WTC11 (cell line): ENCODE measurements at regions not wholly inside any gene's neighbourhood (a gene's known extent, or its start where the extent isn't known, plus 50 kb on each side); places are given as distances from the start of the nearest gene placed in this dataset.

Experiments used
- ATAC-seq: fragments of 200-7000 bp; cut with Tn5 transposase; 2 replicates; pipeline ENCODE4 v1.10.0; 2021; ENCODE audit warnings: mild to moderate bottlenecking, moderate library complexity
- CTCF ChIA-PET: fragments of 300-600 bp; sonication (Branson Sonifier 250); formaldehyde crosslinking; loops from one replicate; lab custom pipeline; 2021; ENCODE audit warnings: antibody characterized with exemption; lab: Charles Lee
- POLR2A ChIA-PET: fragments of 350-600 bp; sonication (Branson Sonifier 250); formaldehyde crosslinking; loops from one replicate; lab custom pipeline; 2021; ENCODE audit warnings: antibody characterized with exemption; lab: Charles Lee
- DNase-seq: peaks from one replicate; pipeline ENCODE4 v3.0.0; 2021; ENCODE audit warnings: low spot score
- H3K27ac Mint-ChIP-seq: 2 replicates; pipeline ENCODE4 v1.8.0; 2021; ENCODE audit warnings: mixed read lengths
- H3K27me3 Mint-ChIP-seq: 2 replicates; pipeline ENCODE4 v1.8.0; 2021; ENCODE audit warnings: low read depth, mild to moderate bottlenecking, moderate library complexity, mixed read lengths
- H3K36me3 Mint-ChIP-seq: 2 replicates; pipeline ENCODE4 v1.8.0; 2021; ENCODE audit warnings: mixed read lengths
- H3K4me1 Mint-ChIP-seq: 2 replicates; pipeline ENCODE4 v1.8.0; 2022; ENCODE audit warnings: mixed read lengths
- H3K4me3 Mint-ChIP-seq: 2 replicates; pipeline ENCODE4 v1.8.0; 2021; ENCODE audit warnings: mild to moderate bottlenecking, moderate library complexity, mixed read lengths
- H3K9me3 Mint-ChIP-seq: 2 replicates; pipeline ENCODE4 v1.8.0; 2021; ENCODE audit warnings: mixed read lengths
- ARID4B ChIP-seq: sonication (generic); formaldehyde crosslinking; IDR thresholded peaks from 2 replicates; pipeline ENCODE4 v1.8.0; 2023; ENCODE audit warnings: missing genetic modification reagents, mild to moderate bottlenecking, borderline replicate concordance
- ATF2 ChIP-seq: sonication (generic); formaldehyde crosslinking; IDR thresholded peaks from 2 replicates; pipeline ENCODE4 v1.8.1; 2022; ENCODE audit warnings: low read depth, missing genetic modification reagents, borderline replicate concordance
- CTCF ChIP-seq: fragments of 200-600 bp; IDR thresholded peaks from 2 replicates; pipeline ENCODE4 v1.8.0; 2022; ENCODE audit warnings: antibody characterized with exemption
- ELF4 ChIP-seq: sonication (generic); formaldehyde crosslinking; IDR thresholded peaks from 2 replicates; pipeline ENCODE4 v1.8.1; 2022; ENCODE audit warnings: low read depth, mild to moderate bottlenecking, moderate library complexity, missing genetic modification reagents
- FOXP4 ChIP-seq: sonication (generic); formaldehyde crosslinking; IDR thresholded peaks from 2 replicates; pipeline ENCODE4 v1.8.0; 2022; ENCODE audit warnings: mild to moderate bottlenecking, missing genetic modification reagents
- GABPB1 ChIP-seq: sonication (generic); formaldehyde crosslinking; IDR thresholded peaks from 2 replicates; pipeline ENCODE4 v1.8.1; 2023; ENCODE audit warnings: mild to moderate bottlenecking, missing genetic modification reagents
- HMGXB4 ChIP-seq: sonication (generic); formaldehyde crosslinking; IDR thresholded peaks from 2 replicates; pipeline ENCODE4 v1.8.1; 2023; ENCODE audit warnings: mild to moderate bottlenecking, moderate library complexity, missing genetic modification reagents
- IRF2 ChIP-seq: sonication (generic); formaldehyde crosslinking; IDR thresholded peaks from 2 replicates; pipeline ENCODE4 v1.8.0; 2022; ENCODE audit warnings: low read depth, missing genetic modification reagents, borderline replicate concordance
- MLX ChIP-seq: sonication (generic); formaldehyde crosslinking; IDR thresholded peaks from 2 replicates; pipeline ENCODE4 v1.8.1; 2023; ENCODE audit warnings: mild to moderate bottlenecking, missing genetic modification reagents, moderate library complexity
- NFATC4 ChIP-seq: fragments of 250-450 bp; sonication (Bioruptor Pico); IDR thresholded peaks from 2 replicates; pipeline ENCODE4 v1.9.0; 2021; ENCODE audit warnings: mild to moderate bottlenecking
- NR2C2 ChIP-seq: sonication (generic); formaldehyde crosslinking; IDR thresholded peaks from 2 replicates; pipeline ENCODE4 v1.8.0; 2022; ENCODE audit warnings: mild to moderate bottlenecking, missing genetic modification reagents
- PREB ChIP-seq: sonication (generic); formaldehyde crosslinking; IDR thresholded peaks from 2 replicates; pipeline ENCODE4 v1.8.1; 2022; ENCODE audit warnings: mild to moderate bottlenecking, missing genetic modification reagents, moderate library complexity, borderline replicate concordance
- ZBTB43 ChIP-seq: sonication (generic); formaldehyde crosslinking; IDR thresholded peaks from 2 replicates; pipeline ENCODE4 v1.8.1; 2023; ENCODE audit warnings: mild to moderate bottlenecking, missing genetic modification reagents
- ZMAT4 ChIP-seq: fragments of 250-450 bp; sonication (Bioruptor Pico); IDR thresholded peaks from 2 replicates; pipeline ENCODE4 v1.9.0; 2021; ENCODE audit warnings: mild to moderate bottlenecking
- ZNF281 ChIP-seq: sonication (generic); formaldehyde crosslinking; IDR thresholded peaks from 2 replicates; pipeline ENCODE4 v1.8.0; 2023; ENCODE audit warnings: mild to moderate bottlenecking, missing genetic modification reagents

- Mint-ChIP-seq H3K4me1 (peaks cover 27% of the 10 kb centered on the region), H3K36me3 (peaks cover 11% of the 10 kb centered on the region), H3K27me3 (no peaks in the 10 kb centered on the region), H3K27ac (no peak overlapping the region), H3K9me3 (peaks cover 21% of the 10 kb centered on the region), H3K4me3 (no peak overlapping the region)
- CTCF ChIA-PET: no interaction called here
- POLR2A ChIA-PET: no interaction called here
- no peak for DNase-seq
- ATAC-seq: no peak
- TF ChIP-seq CTCF (no peak), ATF2 (no peak), MLX (CRISPR knock-in tag) (no peak), FOXP4 (CRISPR knock-in tag) (no peak), NR2C2 (CRISPR knock-in tag) (no peak), IRF2 (CRISPR knock-in tag) (no peak), PREB (no peak), ELF4 (no peak), GABPB1 (CRISPR knock-in tag) (no peak), ZBTB43 (CRISPR knock-in tag) (no peak), NFATC4 (no peak), ARID4B (CRISPR knock-in tag) (no peak), ZMAT4 (CRISPR knock-in tag) (no peak), ZNF281 (no peak), HMGXB4 (no peak)
Measured at GRCh38 chr1:80994038-80994437, 806.7 kb upstream of the ADGRL2 start.
